B cell (primary cell): ENCODE measurements at regions not wholly inside any gene's neighbourhood (a gene's known extent, or its start where the extent isn't known, plus 50 kb on each side); places are given as distances from the start of the nearest gene placed in this dataset.

Experiments
- CTCF ChIP-seq: fragments of 200-600 bp; IDR thresholded peaks from one replicate; pipeline ENCODE4 v1.8.0; 2022; ENCODE audit warnings: antibody characterized with exemption, mild to moderate bottlenecking
- EZH2 ChIP-seq: IDR thresholded peaks from 2 replicates; pipeline ENCODE4 v1.6.1; 2012; ENCODE audit warnings: borderline replicate concordance, low read depth, mild to moderate bottlenecking, moderate library complexity, low read length; ENCODE audit not compliant: insufficient read depth, poor library complexity, severe bottlenecking

- no peak for TF ChIP-seq CTCF
- TF ChIP-seq EZH2, result no peak
These were observed 91.7 kb upstream of the SLC35G4 start for GRCh38 chr18:11517704-11518103.
